ENCODE measurements at regions not wholly inside any gene's neighbourhood (a gene's known extent, or its start where the extent isn't known, plus 50 kb on each side); places are given as distances from the start of the nearest gene placed in this dataset.

DNA sequence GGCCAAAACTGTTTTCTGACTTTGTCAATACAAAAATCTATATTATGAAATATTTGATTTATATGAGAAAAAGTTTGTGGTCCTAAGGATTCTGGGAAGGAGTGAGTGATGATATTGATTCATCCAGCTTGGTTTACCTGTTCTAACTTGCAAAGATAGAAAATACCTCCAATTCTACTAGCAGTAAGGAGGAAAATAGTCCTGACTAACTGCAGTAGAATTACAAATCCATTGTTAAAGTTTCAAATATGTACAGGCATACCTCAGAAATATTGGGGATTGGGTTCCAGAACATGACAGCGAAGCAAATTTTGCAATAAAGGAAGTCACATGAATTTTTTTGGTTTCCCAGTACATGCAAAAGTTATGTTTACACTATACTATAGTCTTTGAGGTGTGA lies 158.8 kb upstream of the CYRIA start:
- Mint-ChIP-seq H3K9me3 (peaks cover 6% of the 10 kb centered on the region), H3K36me3 (ENCODE audit: low read depth) (no peaks in the 10 kb centered on the region), H3K27me3 (ENCODE audit: low read depth) (no peaks in the 10 kb centered on the region), H3K4me3 (no peak overlapping the region), H3K27ac (no peak overlapping the region), H3K4me1 (no peaks in the 10 kb centered on the region)
- TF ChIP-seq, protein P1, sequence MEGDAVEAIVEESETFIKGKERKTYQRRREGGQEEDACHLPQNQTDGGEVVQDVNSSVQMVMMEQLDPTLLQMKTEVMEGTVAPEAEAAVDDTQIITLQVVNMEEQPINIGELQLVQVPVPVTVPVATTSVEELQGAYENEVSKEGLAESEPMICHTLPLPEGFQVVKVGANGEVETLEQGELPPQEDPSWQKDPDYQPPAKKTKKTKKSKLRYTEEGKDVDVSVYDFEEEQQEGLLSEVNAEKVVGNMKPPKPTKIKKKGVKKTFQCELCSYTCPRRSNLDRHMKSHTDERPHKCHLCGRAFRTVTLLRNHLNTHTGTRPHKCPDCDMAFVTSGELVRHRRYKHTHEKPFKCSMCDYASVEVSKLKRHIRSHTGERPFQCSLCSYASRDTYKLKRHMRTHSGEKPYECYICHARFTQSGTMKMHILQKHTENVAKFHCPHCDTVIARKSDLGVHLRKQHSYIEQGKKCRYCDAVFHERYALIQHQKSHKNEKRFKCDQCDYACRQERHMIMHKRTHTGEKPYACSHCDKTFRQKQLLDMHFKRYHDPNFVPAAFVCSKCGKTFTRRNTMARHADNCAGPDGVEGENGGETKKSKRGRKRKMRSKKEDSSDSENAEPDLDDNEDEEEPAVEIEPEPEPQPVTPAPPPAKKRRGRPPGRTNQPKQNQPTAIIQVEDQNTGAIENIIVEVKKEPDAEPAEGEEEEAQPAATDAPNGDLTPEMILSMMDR (IDR thresholded peaks at IDR 0.05; ENCODE audit: unreplicated experiment in 3 of 3), result no peak

DNA sequence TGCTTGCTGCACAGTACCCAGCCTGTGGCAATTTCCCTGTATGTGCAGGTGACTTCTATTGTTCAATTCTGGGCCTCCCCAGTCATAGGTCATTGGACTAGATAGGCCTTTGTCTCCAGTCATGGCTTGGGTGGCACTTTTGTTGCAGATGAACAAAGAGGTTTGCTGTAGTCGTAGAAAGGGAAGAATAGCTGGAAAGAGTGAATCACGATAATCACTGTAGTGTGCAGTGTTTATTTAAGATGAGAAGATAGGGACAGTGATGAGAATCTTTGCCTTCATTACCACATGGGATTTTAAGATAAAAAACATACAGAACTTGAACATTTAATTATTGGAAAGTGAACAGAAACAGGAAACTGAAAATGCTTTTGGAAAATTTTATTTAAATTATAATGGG lies 156.1 kb upstream of the CYRIA start:
- peaks cover 3% of the 10 kb centered on the region for H3K9me3 Mint-ChIP-seq
- no peaks in the 10 kb centered on the region for H3K27me3 Mint-ChIP-seq (ENCODE audit: low read depth)
- TF ChIP-seq, protein P1 (IDR thresholded peaks at IDR 0.05; ENCODE audit: unreplicated experiment in 3 of 3), result no peak
- no peak overlapping the region for H3K4me3 Mint-ChIP-seq
- H3K27ac Mint-ChIP-seq, result no peak overlapping the region
- no peaks in the 10 kb centered on the region for H3K36me3 Mint-ChIP-seq (ENCODE audit: low read depth)
- H3K4me1 Mint-ChIP-seq, result no peaks in the 10 kb centered on the region

DNA sequence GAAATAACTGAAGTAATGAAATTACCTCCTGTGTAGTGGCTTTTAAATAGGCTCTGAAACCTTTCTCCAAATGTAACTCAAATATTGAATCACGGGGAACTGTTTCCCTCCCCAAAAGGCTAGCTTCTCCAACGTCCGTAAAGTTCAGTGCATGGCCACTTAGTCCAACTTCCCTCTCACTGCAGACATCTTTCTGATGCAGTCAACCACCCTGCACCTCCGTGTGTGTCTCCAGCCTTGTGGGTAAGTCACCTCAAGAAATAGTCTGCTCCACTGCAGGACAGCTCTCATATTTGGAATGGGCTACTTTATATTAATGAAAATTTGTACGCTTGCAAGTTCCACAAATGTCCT lies 152.5 kb upstream of the CYRIA start:
- Mint-ChIP-seq H3K9me3 (peaks cover 7% of the 10 kb centered on the region), H3K4me3 (no peak overlapping the region), H3K4me1 (no peaks in the 10 kb centered on the region), H3K27ac (no peak overlapping the region), H3K36me3 (ENCODE audit: low read depth) (no peaks in the 10 kb centered on the region), H3K27me3 (ENCODE audit: low read depth) (no peaks in the 10 kb centered on the region)
- TF ChIP-seq, protein P1 (IDR thresholded peaks at IDR 0.05; ENCODE audit: unreplicated experiment in 3 of 3), result no peak

DNA sequence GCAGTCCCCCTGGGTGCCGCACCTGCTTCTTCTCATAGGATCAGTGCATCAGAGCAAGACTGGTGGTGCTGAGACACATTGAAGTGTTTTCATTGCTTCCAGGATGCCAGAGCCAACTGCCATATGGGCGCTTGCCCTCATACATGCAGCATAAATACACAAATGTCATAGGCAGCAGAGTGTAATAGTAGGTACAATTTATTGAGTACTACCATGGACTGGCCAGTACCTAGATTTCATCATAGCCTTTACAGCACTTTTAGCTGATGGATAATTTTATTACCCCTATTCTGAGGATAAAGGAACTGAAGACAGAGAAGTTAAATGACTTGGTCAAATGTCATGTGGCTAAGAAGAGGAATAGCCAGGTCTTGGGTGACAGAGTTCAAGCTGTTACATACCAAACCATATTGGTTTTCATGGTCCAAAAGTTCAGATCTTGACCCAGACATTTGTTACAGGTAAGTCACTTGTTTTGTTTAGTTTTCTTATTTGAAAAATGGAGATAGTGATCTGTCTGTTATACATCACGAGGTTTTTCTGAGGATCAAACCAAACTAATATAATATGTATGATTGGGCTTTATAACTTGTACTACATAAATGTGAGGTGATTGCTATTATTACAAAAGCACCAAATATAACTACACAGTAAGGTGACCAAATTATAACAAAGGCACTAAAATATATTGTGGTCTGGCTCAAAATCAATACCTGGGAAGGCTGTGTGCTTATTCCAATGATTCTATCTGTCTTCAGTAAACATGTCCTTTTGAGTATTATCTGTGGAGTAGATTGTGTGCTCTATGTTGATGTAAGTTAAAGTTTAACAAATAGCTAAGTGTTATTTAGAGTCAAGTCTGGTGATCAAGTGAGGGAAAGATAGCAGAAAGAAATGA lies 151.9 kb upstream of the CYRIA start:
- no peaks in the 10 kb centered on the region for H3K36me3 Mint-ChIP-seq (ENCODE audit: low read depth)
- H3K4me1 Mint-ChIP-seq, result no peaks in the 10 kb centered on the region
- TF ChIP-seq, protein P1 (IDR thresholded peaks at IDR 0.05; ENCODE audit: unreplicated experiment in 3 of 3), result no peak
- H3K4me3 Mint-ChIP-seq, result no peak overlapping the region
- H3K27me3 Mint-ChIP-seq (ENCODE audit: low read depth), result no peaks in the 10 kb centered on the region
- H3K27ac Mint-ChIP-seq, result no peak overlapping the region
- H3K9me3 Mint-ChIP-seq, result peaks cover 7% of the 10 kb centered on the region

DNA sequence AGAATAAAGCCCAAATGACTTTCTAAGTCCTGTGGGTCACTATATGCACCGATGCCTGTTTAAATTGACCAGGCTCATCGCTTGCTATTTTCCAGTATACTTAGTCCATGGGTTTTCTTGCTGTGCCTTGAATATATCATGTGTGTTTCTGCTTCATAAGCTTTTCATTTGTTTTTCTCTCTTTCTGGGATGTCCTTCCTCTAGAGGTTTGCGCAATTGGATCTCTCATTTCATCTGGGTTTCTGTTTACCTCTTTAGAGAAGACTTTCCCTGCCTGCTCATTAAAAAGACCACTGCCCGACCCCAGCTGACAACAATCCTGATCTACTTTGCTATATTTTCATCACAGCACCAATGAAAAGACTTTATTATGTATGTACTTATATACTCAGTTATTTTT lies 150.9 kb upstream of the CYRIA start:
- H3K9me3 Mint-ChIP-seq, result peaks cover 7% of the 10 kb centered on the region
- no peaks in the 10 kb centered on the region for H3K27me3 Mint-ChIP-seq (ENCODE audit: low read depth)
- TF ChIP-seq, protein P1 (IDR thresholded peaks at IDR 0.05; ENCODE audit: unreplicated experiment in 3 of 3), result no peak
- H3K4me1 Mint-ChIP-seq, result no peaks in the 10 kb centered on the region
- H3K36me3 Mint-ChIP-seq (ENCODE audit: low read depth), result no peaks in the 10 kb centered on the region
- no peak overlapping the region for H3K27ac Mint-ChIP-seq
- no peak overlapping the region for H3K4me3 Mint-ChIP-seq

DNA sequence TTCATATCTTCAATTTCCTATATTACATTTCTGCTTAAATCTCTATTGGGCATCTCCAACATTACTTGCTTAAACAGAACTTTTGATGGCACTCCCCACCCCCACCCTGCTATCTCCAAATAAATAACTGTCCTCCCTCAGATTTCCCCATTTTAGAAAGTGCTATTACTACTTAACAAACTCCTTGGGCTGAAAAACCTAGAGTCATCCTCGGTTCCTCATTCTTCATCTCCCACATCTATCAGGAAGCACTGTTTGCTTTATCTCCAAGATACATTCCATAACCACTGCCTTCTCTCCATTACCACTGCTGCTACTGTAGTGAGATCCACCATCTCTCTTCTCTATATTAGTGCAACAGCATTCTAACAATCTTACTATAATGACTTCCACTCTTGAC lies 150.4 kb upstream of the CYRIA start:
- Mint-ChIP-seq H3K4me1 (no peaks in the 10 kb centered on the region), H3K27ac (no peak overlapping the region), H3K9me3 (peaks cover 7% of the 10 kb centered on the region), H3K36me3 (ENCODE audit: low read depth) (no peaks in the 10 kb centered on the region), H3K4me3 (no peak overlapping the region), H3K27me3 (ENCODE audit: low read depth) (no peaks in the 10 kb centered on the region)
- TF ChIP-seq, protein P1 (IDR thresholded peaks at IDR 0.05; ENCODE audit: unreplicated experiment in 3 of 3), result no peak
